ENCODE measurements at regions not wholly inside any gene's neighbourhood (a gene's known extent, or its start where the extent isn't known, plus 50 kb on each side); places are given as distances from the start of the nearest gene placed in this dataset.
"Not testable (repeated sequence)": the region's sequence is repeated elsewhere in the genome, so short reads cannot be mapped to it uniquely, and the experiment has no call there.

- no peak for TF ChIP-seq CTCF (IDR thresholded peaks at IDR 0.05)
- no peaks in the 10 kb centered on the region for H3K4me1 Mint-ChIP-seq (ENCODE audit: low read depth)
- ATAC-seq (no peak), DNase-seq (no peak)
- POLR2A ChIA-PET = no interaction called here
- CTCF ChIA-PET = no interaction called here
- H3K27me3 Mint-ChIP-seq = peaks cover 2% of the 10 kb centered on the region
- H3K4me3 Mint-ChIP-seq = no peak overlapping the region
- H3K9me3 Mint-ChIP-seq = no peaks in the 10 kb centered on the region
- H3K27ac Mint-ChIP-seq = no peak overlapping the region
- intact Hi-C loops (cut with micrococcal nuclease) = no loop called here
- no peaks in the 10 kb centered on the region for H3K36me3 Mint-ChIP-seq (ENCODE audit: low read depth)
Observed at GRCh38 chr1:166395729-166396128, 228.9 kb upstream of the FAM78B start.

GRCh38 chr1:166409253-166410082 lies 242.7 kb upstream of the FAM78B start:
- H3K4me1 Mint-ChIP-seq (ENCODE audit: low read depth); intact Hi-C loops (cut with micrococcal nuclease); ATAC-seq; DNase-seq; H3K27ac Mint-ChIP-seq; H3K4me3 Mint-ChIP-seq; H3K27me3 Mint-ChIP-seq; POLR2A ChIA-PET; CTCF ChIA-PET; H3K36me3 Mint-ChIP-seq (ENCODE audit: low read depth): not testable (repeated sequence)
- peaks cover 12% of the 10 kb centered on the region for H3K9me3 Mint-ChIP-seq

GRCh38 chr1:166410083-166410385 lies 243.2 kb upstream of the FAM78B start:
- intact Hi-C loops (cut with micrococcal nuclease) = no loop called here
- no peaks in the 10 kb centered on the region for H3K27me3 Mint-ChIP-seq
- H3K4me3 Mint-ChIP-seq = no peak overlapping the region
- ChIA-PET POLR2A (no interaction called here), CTCF (no interaction called here)
- no peaks in the 10 kb centered on the region for H3K36me3 Mint-ChIP-seq (ENCODE audit: low read depth)
- ATAC-seq (no peak), DNase-seq (no peak)
- no peaks in the 10 kb centered on the region for H3K4me1 Mint-ChIP-seq (ENCODE audit: low read depth)
- TF ChIP-seq CTCF (IDR thresholded peaks at IDR 0.05) = no peak
- H3K9me3 Mint-ChIP-seq = peaks cover 12% of the 10 kb centered on the region
- H3K27ac Mint-ChIP-seq = no peak overlapping the region

- H3K27ac Mint-ChIP-seq; H3K4me1 Mint-ChIP-seq (ENCODE audit: low read depth); DNase-seq; intact Hi-C loops (cut with micrococcal nuclease); POLR2A ChIA-PET; H3K27me3 Mint-ChIP-seq; H3K9me3 Mint-ChIP-seq; CTCF ChIA-PET; H3K36me3 Mint-ChIP-seq (ENCODE audit: low read depth); H3K4me3 Mint-ChIP-seq; ATAC-seq: not testable (repeated sequence)
Observed at GRCh38 chr1:166416831-166417230, 250.0 kb upstream of the FAM78B start.

GRCh38 chr1:166418344-166418933 lies 251.6 kb upstream of the FAM78B start:
- ATAC-seq (no peak), DNase-seq (no peak)
- ChIA-PET CTCF (no interaction called here), POLR2A (no interaction called here)
- intact Hi-C loops (cut with micrococcal nuclease) = no loop called here
- Mint-ChIP-seq H3K4me3 (no peak overlapping the region), H3K27ac (no peak overlapping the region), H3K36me3 (ENCODE audit: low read depth) (no peaks in the 10 kb centered on the region), H3K4me1 (ENCODE audit: low read depth) (no peaks in the 10 kb centered on the region), H3K9me3 (no peaks in the 10 kb centered on the region), H3K27me3 (peaks cover 5% of the 10 kb centered on the region)
- TF ChIP-seq CTCF (IDR thresholded peaks at IDR 0.05) = no peak

GRCh38 chr1:166422586-166422985 lies 255.8 kb upstream of the FAM78B start:
- H3K27ac Mint-ChIP-seq; H3K4me1 Mint-ChIP-seq (ENCODE audit: low read depth); DNase-seq; H3K36me3 Mint-ChIP-seq (ENCODE audit: low read depth); intact Hi-C loops (cut with micrococcal nuclease); POLR2A ChIA-PET; H3K27me3 Mint-ChIP-seq; H3K9me3 Mint-ChIP-seq; ATAC-seq; CTCF ChIA-PET; H3K4me3 Mint-ChIP-seq: not testable (repeated sequence)
